HepG2 (cell line): ENCODE measurements at regions not wholly inside any gene's neighbourhood (a gene's known extent, or its start where the extent isn't known, plus 50 kb on each side); places are given as distances from the start of the nearest gene placed in this dataset.

Experiments used
- ATAC-seq: fragments of 200-7000 bp; cut with Tn5 transposase; 3 replicates; pipeline ENCODE4 v1.9.1; 2020; ENCODE audit warnings: mild to moderate bottlenecking, moderate library complexity
- BruUV-seq: library from RNA; stranded (reverse); fragments of 400-500 nt; replicated peaks from 2 replicates; lab custom pipeline; 2021; lab: Mats Ljungman, UMichigan
- CTCF ChIA-PET: fragments of 300-600 bp; formaldehyde crosslinking; extraction: SDS; loops from one replicate; lab custom pipeline; 2021; ENCODE audit warnings: low total read pairs, inconsistent platforms, low intra/inter-chr PET ratio; lab: Yijun Ruan, JAX
- POLR2A ChIA-PET: fragments of 350-600 bp; sonication (Branson Sonifier 250); formaldehyde crosslinking; loops from one replicate; lab custom pipeline; 2020; ENCODE audit warnings: antibody characterized with exemption, inconsistent platforms; lab: Yijun Ruan, JAX
- DNase-seq: peaks from one replicate; pipeline ENCODE4 v3.0.0-alpha.2; 2015; ENCODE audit warnings: low spot score
- FAIRE-seq: peaks from 3 replicates; lab custom pipeline; 2011; peaks lifted over from hg19 to GRCh38; lab: Jason Lieb, UNC
- H2AFZ ChIP-seq: one replicate; pipeline ENCODE4 v1.6.1; 2011; ENCODE audit warnings: low read length, inconsistent platforms
- H3K27ac ChIP-seq: fragments of 300-600 bp; 3 replicates; pipeline ENCODE4 v1.8.0; 2011; ENCODE audit warnings: mixed run types, mild to moderate bottlenecking, mixed read lengths, low read length, inconsistent platforms; ENCODE audit not compliant: insufficient read depth; ENCODE audit errors: extremely low read length
- H3K27me3 ChIP-seq, 2 experiments: fragments of 200-600 bp in 1 of 2; 2 replicates in 1 of 2; 3 replicates in 1 of 2; pipeline versions ENCODE4 v1.6.0 to v1.8.0; 2011; ENCODE audit warnings: low read length in 2 of 2, mild to moderate bottlenecking in 2 of 2, moderate library complexity in 2 of 2, inconsistent platforms in 1 of 2; ENCODE audit not compliant: insufficient read depth in 2 of 2, control insufficient read depth in 1 of 2
- H3K36me3 ChIP-seq, 2 experiments: fragments of 200-600 bp in 1 of 2; replicated peaks in 1 of 2; 2 replicates in 1 of 2; 3 replicates in 1 of 2; pipeline versions ENCODE4 v1.5.1 to v1.8.0; 2011; ENCODE audit warnings: low read length in 2 of 2, inconsistent platforms in 1 of 2; ENCODE audit not compliant: insufficient read depth in 2 of 2, control insufficient read depth in 1 of 2
- H3K4me1 ChIP-seq: 2 replicates; pipeline ENCODE4 v1.5.1; 2012; ENCODE audit warnings: low read length, inconsistent platforms; ENCODE audit not compliant: insufficient read depth
- H3K4me2 ChIP-seq: 2 replicates; pipeline ENCODE4 v1.6.0; 2011; ENCODE audit warnings: low read depth, low read length, inconsistent platforms
- H3K4me3 ChIP-seq, 3 experiments: fragments of 200-600 bp in 1 of 3; sonication (generic), shearing (Covaris generic) in 1 of 3; replicated peaks in 1 of 3; 2 replicates each; pipeline ENCODE4 v1.5.1; 2011 to 2016; ENCODE audit warnings: low read length in 3 of 3, inconsistent platforms in 2 of 3, low read depth in 2 of 3, mild to moderate bottlenecking in 2 of 3, control low read depth in 1 of 3, mixed read lengths in 1 of 3; ENCODE audit not compliant: insufficient read depth in 1 of 3
- H3K79me2 ChIP-seq: one replicate; pipeline ENCODE4 v1.6.1; 2011; ENCODE audit warnings: low read length, inconsistent platforms; ENCODE audit not compliant: insufficient read depth
- H3K9ac ChIP-seq: 2 replicates; pipeline ENCODE4 v1.6.0; 2011; ENCODE audit warnings: mild to moderate bottlenecking, low read depth, low read length, inconsistent platforms; ENCODE audit not compliant: insufficient read depth
- H3K9me3 ChIP-seq: 2 replicates; pipeline ENCODE4 v1.5.1; 2012; ENCODE audit warnings: mild to moderate bottlenecking, low read length
- H4K20me1 ChIP-seq: 2 replicates; pipeline ENCODE4 v1.6.0; 2011; ENCODE audit warnings: inconsistent platforms, mild to moderate bottlenecking, low read length, moderate library complexity; ENCODE audit not compliant: insufficient read depth
- CEBPB ChIP-seq: IDR thresholded peaks from 2 replicates; pipeline ENCODE4 v1.6.1; 2011; ENCODE audit warnings: low read depth, low read length, improper control_type of control experiment, borderline replicate concordance
- ESRRA ChIP-seq: sonication (generic); formaldehyde crosslinking; IDR thresholded peaks from 2 replicates; pipeline ENCODE4 v1.5.1; 2020; ENCODE audit warnings: mild to moderate bottlenecking, low read depth, missing genetic modification reagents
- FOXK2 ChIP-seq: fragments of 450-650 bp; IDR thresholded peaks from 2 replicates; pipeline ENCODE4 v1.6.1; 2016
- GTF3A ChIP-seq: sonication (generic); formaldehyde crosslinking; conservative IDR thresholded peaks from 2 replicates; pipeline ENCODE4 v1.4.0; 2020; ENCODE audit warnings: mild to moderate bottlenecking, missing genetic modification reagents
- MTF2 ChIP-seq: sonication (generic); formaldehyde crosslinking; IDR thresholded peaks from 2 replicates; pipeline ENCODE4 v1.5.0; 2020; ENCODE audit warnings: missing genetic modification reagents, borderline replicate concordance
- RXRB ChIP-seq: IDR thresholded peaks from 2 replicates; pipeline ENCODE4 v1.6.1; 2016; ENCODE audit warnings: borderline replicate concordance, missing genetic modification reagents, missing compliant biosample characterization
- ZNF264 ChIP-seq: sonication (generic); formaldehyde crosslinking; IDR thresholded peaks from 2 replicates; pipeline ENCODE4 v1.4.0; 2020; ENCODE audit warnings: missing genetic modification reagents
- ZNF350 ChIP-seq: sonication (generic); formaldehyde crosslinking; IDR thresholded peaks from 2 replicates; pipeline ENCODE4 v1.4.0; 2020; ENCODE audit warnings: mild to moderate bottlenecking, low read depth, missing genetic modification reagents, borderline replicate concordance
- ZNF724P ChIP-seq: sonication (generic); formaldehyde crosslinking; IDR thresholded peaks from 2 replicates; pipeline ENCODE4 v1.8.0; 2022; ENCODE audit warnings: missing genetic modification reagents, borderline replicate concordance
- ZNF776 ChIP-seq: sonication (generic); formaldehyde crosslinking; IDR thresholded peaks from 2 replicates; pipeline ENCODE4 v1.4.0; 2020; ENCODE audit warnings: mild to moderate bottlenecking, missing genetic modification reagents
- WGBS: methylation state at CpG from one replicate; pipeline ENCODE4 v1.1.6; 2017; ENCODE audit warnings: low lambda C conversion rate; 5-methylcytosine and 5-hydroxymethylcytosine counted together
- in situ Hi-C: cut with HindIII; loops from 2 replicates; pipeline ENCODE4 v1.10.0; 2017; ENCODE audit warnings: low pct_unique_long_range_greater_than_20kb; ENCODE audit not compliant: extremely low pct_ligation_motif_present
- intact Hi-C: fragments of 100-400 bp; cut with micrococcal nuclease; formaldehyde crosslinking; loops from one replicate; pipeline ENCODE4 v1.10.0; 2022; ENCODE audit not compliant: unreplicated experiment
- TF ChIP-seq, protein P1 (sequence below): sonication (generic); formaldehyde crosslinking; IDR thresholded peaks from 2 replicates; pipeline ENCODE4 v1.4.0; 2020; ENCODE audit warnings: missing genetic modification reagents

DNA sequence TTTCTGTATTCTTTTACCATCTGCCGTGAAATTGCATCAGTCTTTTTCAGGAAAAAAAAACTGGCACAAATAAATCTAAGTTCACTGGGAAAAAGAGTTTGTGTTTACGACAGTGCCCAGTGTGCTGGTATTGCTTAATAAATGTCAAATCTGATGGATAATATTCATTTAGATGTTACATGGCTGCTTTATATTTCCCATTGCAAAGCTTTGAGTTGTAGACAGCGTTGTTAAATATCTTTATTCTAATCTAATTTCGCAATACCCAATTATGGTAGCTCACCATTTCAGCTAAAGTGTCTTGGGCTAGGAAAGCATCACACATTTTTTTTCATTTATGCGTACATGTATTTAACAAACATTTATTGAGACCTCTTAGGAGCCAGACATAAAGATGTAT, 1994.5 kb upstream of the FLRT2 start:
- Histone ChIP-seq H3K4me3 (no peak overlapping the region), H3K27me3 (no peaks in the 10 kb centered on the region), H3K9ac (no peak overlapping the region), H3K4me1 (no peaks in the 10 kb centered on the region), H3K4me2 (no peak overlapping the region)
- POLR2A ChIA-PET = no interaction called here
- no peak for FAIRE-seq
- CTCF ChIA-PET = no interaction called here
- TF ChIP-seq CEBPB = peak; percentile 59
- no peak for TF ChIP-seq ESRRA (CRISPR knock-in tag)
- TF ChIP-seq, all 625 proteins: peak for 1
- H3K9me3 ChIP-seq = peaks cover 49% of the 10 kb centered on the region
- 54% methylated on average over 5 of the region's 5 CpGs for WGBS
- intact Hi-C loops = no loop called here
- no peak overlapping the region for H3K27ac ChIP-seq
- H3K79me2 ChIP-seq = no peaks in the 10 kb centered on the region
- no peak overlapping the region for H2AFZ ChIP-seq
- ATAC-seq = no peak
- H3K36me3 ChIP-seq = no peaks in the 10 kb centered on the region
- BruUV-seq = no TSS peak
- no peak for DNase-seq
- no peaks in the 10 kb centered on the region for H4K20me1 ChIP-seq
- in situ Hi-C loops = no loop called here

DNA sequence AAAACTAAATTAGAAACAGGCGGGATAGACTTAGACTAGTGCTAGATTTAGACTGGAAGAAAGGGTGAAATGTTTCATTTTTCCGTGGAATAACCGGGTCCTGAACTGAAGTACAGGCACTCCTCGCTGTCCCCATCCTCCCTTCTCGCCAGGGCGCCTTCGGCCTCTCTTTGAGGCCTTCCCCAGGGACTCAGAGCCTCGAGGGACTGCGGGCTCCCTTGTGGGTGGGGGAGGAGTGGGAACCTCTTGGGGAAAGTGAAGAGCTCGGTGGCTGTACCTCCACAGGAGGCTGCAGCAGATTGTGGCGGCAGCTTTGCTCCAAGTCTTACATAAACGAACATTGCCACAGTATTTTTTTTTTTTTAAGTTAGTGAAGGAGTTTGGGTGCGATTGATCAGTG, 1988.8 kb upstream of the FLRT2 start:
- WGBS = 33% methylated on average over 13 of the region's 13 CpGs
- H3K9ac ChIP-seq = no peak overlapping the region
- no peak overlapping the region for H2AFZ ChIP-seq
- BruUV-seq = no TSS peak
- H3K27ac ChIP-seq = no peak overlapping the region
- ChIA-PET POLR2A (no interaction called here), CTCF (no interaction called here)
- ATAC-seq (no peak), FAIRE-seq (no peak), DNase-seq (no peak)
- H3K79me2 ChIP-seq = no peaks in the 10 kb centered on the region
- no peak overlapping the region for H3K4me3 ChIP-seq
- H3K27me3 ChIP-seq = no peaks in the 10 kb centered on the region
- TF ChIP-seq, protein P1, sequence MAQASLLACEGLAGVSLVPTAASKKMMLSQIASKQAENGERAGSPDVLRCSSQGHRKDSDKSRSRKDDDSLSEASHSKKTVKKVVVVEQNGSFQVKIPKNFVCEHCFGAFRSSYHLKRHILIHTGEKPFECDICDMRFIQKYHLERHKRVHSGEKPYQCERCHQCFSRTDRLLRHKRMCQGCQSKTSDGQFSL = no peak
- TF ChIP-seq ZNF350 (CRISPR knock-in tag) (no peak), ZNF724P (CRISPR knock-in tag) (no peak), FOXK2 (no peak), RXRB (no peak), ZNF776 (no peak), ZNF264 (CRISPR knock-in tag) (no peak), MTF2 (CRISPR knock-in tag) (no peak), GTF3A (CRISPR knock-in tag) (no peak)
- in situ Hi-C loops = no loop called here
- no peaks in the 10 kb centered on the region for H3K36me3 ChIP-seq
- H3K4me2 ChIP-seq = no peak overlapping the region
- peaks cover 44% of the 10 kb centered on the region for H3K9me3 ChIP-seq
- H3K4me1 ChIP-seq = no peaks in the 10 kb centered on the region
- intact Hi-C loops = no loop called here
- H4K20me1 ChIP-seq = no peaks in the 10 kb centered on the region
